ENCODE measurements at regions not wholly inside any gene's neighbourhood (a gene's known extent, or its start where the extent isn't known, plus 50 kb on each side); places are given as distances from the start of the nearest gene placed in this dataset.

- Histone ChIP-seq H3K27me3 (no peaks in the 10 kb centered on the region), H3K36me3 (no peaks in the 10 kb centered on the region), H3K4me3 (no peak overlapping the region), H3K9me3 (no peaks in the 10 kb centered on the region), H3K4me1 (peaks cover 0 to 17% (median 0%) of the 10 kb centered on the region in 3 donors), H3K27ac (no peak overlapping the region)
- DNase-seq, result no peak
- TF ChIP-seq POLR2A (IDR thresholded peaks at IDR 0.05), result no peak
- intact Hi-C loops (cut with DNase I), result no loop called here
These were observed 74.1 kb upstream of the CADM1 start for GRCh38 chr11:115578275-115578674.

- Histone ChIP-seq H3K36me3 (no peaks in the 10 kb centered on the region), H3K4me1 (peaks cover 0 to 17% (median 0%) of the 10 kb centered on the region in 3 donors), H3K4me3 (no peak overlapping the region), H3K27ac (no peak overlapping the region), H3K9me3 (no peaks in the 10 kb centered on the region), H3K27me3 (no peaks in the 10 kb centered on the region)
- DNase-seq, result no peak
- intact Hi-C loops (cut with DNase I), result no loop called here
- WGBS, 2 donors, result 80 to 97% methylated on average over 3 of the region's 3 CpGs
- TF ChIP-seq POLR2A (IDR thresholded peaks at IDR 0.05), result no peak
- no peak for TF ChIP-seq CTCF (IDR thresholded peaks at IDR 0.05)
These were observed 73.5 kb upstream of the CADM1 start for GRCh38 chr11:115577701-115578100.

- 91% methylated on average over 6 of the region's 6 CpGs for WGBS, 2 donors
- H3K27me3 ChIP-seq, result no peaks in the 10 kb centered on the region
- intact Hi-C loops (cut with DNase I), result no loop called here
- no peak for DNase-seq
- H3K4me3 ChIP-seq, result no peak overlapping the region
- TF ChIP-seq POLR2A (IDR thresholded peaks at IDR 0.05), result no peak
- no peaks in the 10 kb centered on the region for H3K9me3 ChIP-seq
- H3K36me3 ChIP-seq, result no peaks in the 10 kb centered on the region
- peaks cover 0 to 9% (median 0%) of the 10 kb centered on the region in 3 donors for H3K4me1 ChIP-seq
- no peak overlapping the region for H3K27ac ChIP-seq
These were observed 72.6 kb upstream of the CADM1 start for GRCh38 chr11:115576606-115577380.

- H3K4me1 ChIP-seq, result no peaks in the 10 kb centered on the region
- no peak for TF ChIP-seq CTCF (IDR thresholded peaks at IDR 0.05)
- TF ChIP-seq POLR2A (IDR thresholded peaks at IDR 0.05), result no peak
- no peaks in the 10 kb centered on the region for H3K36me3 ChIP-seq
- H3K27me3 ChIP-seq, result no peaks in the 10 kb centered on the region
- WGBS, 2 donors, result 91% methylated on average over 4 to 5 of the region's 5 CpGs
- no peak overlapping the region for H3K4me3 ChIP-seq
- no peak for DNase-seq
- no peaks in the 10 kb centered on the region for H3K9me3 ChIP-seq
- intact Hi-C loops (cut with DNase I), result no loop called here
- no peak overlapping the region for H3K27ac ChIP-seq
These were observed 68.3 kb upstream of the CADM1 start for GRCh38 chr11:115572551-115572950.

GRCh38 chr11:115566180-115566764 is 62.1 kb upstream of the CADM1 start:
- no peak overlapping the region for H3K27ac ChIP-seq
- no peak for DNase-seq
- WGBS, 2 donors, result 64 to 71% methylated on average over 8 to 9 of the region's 9 CpGs
- no peak overlapping the region for H3K4me3 ChIP-seq
- intact Hi-C loops (cut with DNase I), result no loop called here
- no peaks in the 10 kb centered on the region for H3K27me3 ChIP-seq
- TF ChIP-seq POLR2A (IDR thresholded peaks at IDR 0.05) (no peak), CTCF (IDR thresholded peaks at IDR 0.05) (no peak)
- no peaks in the 10 kb centered on the region for H3K36me3 ChIP-seq
- no peaks in the 10 kb centered on the region for H3K4me1 ChIP-seq
- no peaks in the 10 kb centered on the region for H3K9me3 ChIP-seq

GRCh38 chr11:115564851-115565250 is 60.6 kb upstream of the CADM1 start:
- no peak overlapping the region for H3K27ac ChIP-seq
- H3K4me3 ChIP-seq, result no peak overlapping the region
- H3K36me3 ChIP-seq, result no peaks in the 10 kb centered on the region
- no peak for DNase-seq
- no peaks in the 10 kb centered on the region for H3K9me3 ChIP-seq
- intact Hi-C loops (cut with DNase I), result no loop called here
- 65 to 67% methylated on average over 6 to 8 of the region's 8 CpGs for WGBS, 2 donors
- TF ChIP-seq CTCF (IDR thresholded peaks at IDR 0.05) (no peak), POLR2A (IDR thresholded peaks at IDR 0.05) (no peak)
- H3K27me3 ChIP-seq, result no peaks in the 10 kb centered on the region
- H3K4me1 ChIP-seq, result no peaks in the 10 kb centered on the region

Measured in esophagus squamous epithelium (tissue), 5 donors.